ENCODE measurements at regions not wholly inside any gene's neighbourhood (a gene's known extent, or its start where the extent isn't known, plus 50 kb on each side); places are given as distances from the start of the nearest gene placed in this dataset.

DNA sequence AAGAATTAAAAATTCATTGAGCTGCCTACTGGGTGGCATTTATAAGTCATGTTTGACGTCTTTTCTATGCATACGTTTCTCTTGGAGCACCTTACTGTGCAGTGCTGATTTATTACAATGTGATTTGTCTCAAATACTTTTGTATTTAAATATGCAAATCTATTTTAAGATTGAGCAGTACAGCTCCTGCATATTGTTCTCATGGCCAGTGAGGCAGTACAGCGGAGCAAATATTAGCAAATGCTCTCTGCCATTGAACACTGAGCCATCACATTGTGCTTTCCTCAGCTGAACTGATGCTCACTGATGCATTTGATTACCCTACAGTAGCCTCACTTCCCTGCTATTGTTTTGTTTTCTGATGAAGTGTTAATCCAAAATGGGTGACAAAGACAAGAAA, 149.6 kb downstream of the HTR1A start:
- TF ChIP-seq, protein P1, sequence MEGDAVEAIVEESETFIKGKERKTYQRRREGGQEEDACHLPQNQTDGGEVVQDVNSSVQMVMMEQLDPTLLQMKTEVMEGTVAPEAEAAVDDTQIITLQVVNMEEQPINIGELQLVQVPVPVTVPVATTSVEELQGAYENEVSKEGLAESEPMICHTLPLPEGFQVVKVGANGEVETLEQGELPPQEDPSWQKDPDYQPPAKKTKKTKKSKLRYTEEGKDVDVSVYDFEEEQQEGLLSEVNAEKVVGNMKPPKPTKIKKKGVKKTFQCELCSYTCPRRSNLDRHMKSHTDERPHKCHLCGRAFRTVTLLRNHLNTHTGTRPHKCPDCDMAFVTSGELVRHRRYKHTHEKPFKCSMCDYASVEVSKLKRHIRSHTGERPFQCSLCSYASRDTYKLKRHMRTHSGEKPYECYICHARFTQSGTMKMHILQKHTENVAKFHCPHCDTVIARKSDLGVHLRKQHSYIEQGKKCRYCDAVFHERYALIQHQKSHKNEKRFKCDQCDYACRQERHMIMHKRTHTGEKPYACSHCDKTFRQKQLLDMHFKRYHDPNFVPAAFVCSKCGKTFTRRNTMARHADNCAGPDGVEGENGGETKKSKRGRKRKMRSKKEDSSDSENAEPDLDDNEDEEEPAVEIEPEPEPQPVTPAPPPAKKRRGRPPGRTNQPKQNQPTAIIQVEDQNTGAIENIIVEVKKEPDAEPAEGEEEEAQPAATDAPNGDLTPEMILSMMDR (IDR thresholded peaks at IDR 0.05) = no peak
- TF ChIP-seq POLR2A (IDR thresholded peaks at IDR 0.05) = no peak
